HG03045 (cell line): ENCODE measurements at regions not wholly inside any gene's neighbourhood (a gene's known extent, or its start where the extent isn't known, plus 50 kb on each side); places are given as distances from the start of the nearest gene placed in this dataset.

Experiments used
- ATAC-seq: cut with Tn5 transposase; IDR thresholded peaks from one replicate; pipeline ENCODE4 v1.9.1; 2021; ENCODE audit warnings: mild to moderate bottlenecking, moderate library complexity; ENCODE audit not compliant: unreplicated experiment

GRCh38 chr20:50399555-50399916 lies 110.6 kb upstream of the PTPN1 start:
- no peak for ATAC-seq

- no peak for ATAC-seq
These were observed 110.1 kb upstream of the PTPN1 start for GRCh38 chr20:50399917-50400704.

GRCh38 chr20:50400705-50401586 lies 109.2 kb upstream of the PTPN1 start:
- ATAC-seq = no peak

- ATAC-seq = no peak
These were observed 108.4 kb upstream of the PTPN1 start for GRCh38 chr20:50401587-50402418.

- ATAC-seq = no peak
These were observed 106.4 kb upstream of the PTPN1 start for GRCh38 chr20:50403565-50404418.

- no peak for ATAC-seq
These were observed 105.6 kb upstream of the PTPN1 start for GRCh38 chr20:50404419-50405234.

GRCh38 chr20:50405235-50405914 lies 104.8 kb upstream of the PTPN1 start:
- ATAC-seq = no peak

- no peak for ATAC-seq
These were observed 104.1 kb upstream of the PTPN1 start for GRCh38 chr20:50405915-50406609.

- no peak for ATAC-seq
These were observed 103.5 kb upstream of the PTPN1 start for GRCh38 chr20:50406610-50407136.

- ATAC-seq = no peak
These were observed 101.4 kb upstream of the PTPN1 start for GRCh38 chr20:50408526-50409364.

- ATAC-seq = no peak
These were observed 100.7 kb upstream of the PTPN1 start for GRCh38 chr20:50409495-50409894.

GRCh38 chr20:50410343-50410742 lies 99.8 kb upstream of the PTPN1 start:
- no peak for ATAC-seq

- no peak for ATAC-seq
These were observed 98.1 kb upstream of the PTPN1 start for GRCh38 chr20:50412069-50412468.

GRCh38 chr20:50412499-50412898 lies 97.7 kb upstream of the PTPN1 start:
- no peak for ATAC-seq

GRCh38 chr20:50413088-50413500 lies 97.1 kb upstream of the PTPN1 start:
- no peak for ATAC-seq

- no peak for ATAC-seq
These were observed 95.1 kb upstream of the PTPN1 start for GRCh38 chr20:50415021-50415515.
